PC-3 (cell line): ENCODE measurements at regions not wholly inside any gene's neighbourhood (a gene's known extent, or its start where the extent isn't known, plus 50 kb on each side); places are given as distances from the start of the nearest gene placed in this dataset.

ENCODE experiments used
- EZH2phosphoT487 ChIP-seq: fragments of 300-600 bp; sonication (generic); IDR thresholded peaks from 2 replicates; pipeline ENCODE4 v1.6.1; 2018; ENCODE audit warnings: mild to moderate bottlenecking, antibody characterized with exemption, low read length, borderline replicate concordance
- TF ChIP-seq, protein P1 (sequence below): fragments of 300-600 bp; sonication (generic); conservative IDR thresholded peaks from 2 replicates; pipeline ENCODE4 v1.5.1; 2017; ENCODE audit warnings: antibody characterized with exemption, low read depth, mild to moderate bottlenecking, low read length

DNA sequence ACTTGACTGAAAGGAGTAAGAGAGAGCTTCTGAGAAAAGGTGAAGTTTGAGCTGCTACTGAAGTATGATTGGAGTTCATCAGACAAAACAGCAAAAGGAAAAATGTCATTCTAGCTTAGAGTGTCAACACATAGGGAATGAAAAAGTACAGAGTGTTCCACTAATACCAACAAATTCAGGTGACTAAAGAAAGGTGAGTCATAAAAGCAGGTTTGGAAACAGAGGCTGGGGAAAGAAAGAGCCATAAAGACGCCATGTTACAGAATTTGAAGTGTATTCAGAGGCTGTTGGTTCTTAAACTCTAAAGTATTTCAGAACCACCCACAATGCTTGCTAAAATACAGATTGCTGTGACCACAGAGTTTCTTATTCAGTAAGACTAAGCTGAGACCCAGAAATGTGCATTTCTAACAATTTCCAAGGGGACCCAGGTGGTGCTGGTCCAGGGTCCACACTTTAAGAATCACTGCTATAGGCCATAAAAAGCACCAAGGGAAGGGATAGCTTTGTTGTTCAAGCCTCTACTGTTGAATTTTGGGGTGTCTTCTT is 143.1 kb downstream of the ELAPOR2 start:
- TF ChIP-seq, protein P1, sequence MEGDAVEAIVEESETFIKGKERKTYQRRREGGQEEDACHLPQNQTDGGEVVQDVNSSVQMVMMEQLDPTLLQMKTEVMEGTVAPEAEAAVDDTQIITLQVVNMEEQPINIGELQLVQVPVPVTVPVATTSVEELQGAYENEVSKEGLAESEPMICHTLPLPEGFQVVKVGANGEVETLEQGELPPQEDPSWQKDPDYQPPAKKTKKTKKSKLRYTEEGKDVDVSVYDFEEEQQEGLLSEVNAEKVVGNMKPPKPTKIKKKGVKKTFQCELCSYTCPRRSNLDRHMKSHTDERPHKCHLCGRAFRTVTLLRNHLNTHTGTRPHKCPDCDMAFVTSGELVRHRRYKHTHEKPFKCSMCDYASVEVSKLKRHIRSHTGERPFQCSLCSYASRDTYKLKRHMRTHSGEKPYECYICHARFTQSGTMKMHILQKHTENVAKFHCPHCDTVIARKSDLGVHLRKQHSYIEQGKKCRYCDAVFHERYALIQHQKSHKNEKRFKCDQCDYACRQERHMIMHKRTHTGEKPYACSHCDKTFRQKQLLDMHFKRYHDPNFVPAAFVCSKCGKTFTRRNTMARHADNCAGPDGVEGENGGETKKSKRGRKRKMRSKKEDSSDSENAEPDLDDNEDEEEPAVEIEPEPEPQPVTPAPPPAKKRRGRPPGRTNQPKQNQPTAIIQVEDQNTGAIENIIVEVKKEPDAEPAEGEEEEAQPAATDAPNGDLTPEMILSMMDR: no peak
- TF ChIP-seq EZH2phosphoT487: no peak
